HFFc6 (cell line): ENCODE measurements at regions not wholly inside any gene's neighbourhood (a gene's known extent, or its start where the extent isn't known, plus 50 kb on each side); places are given as distances from the start of the nearest gene placed in this dataset.

ENCODE experiments used
- DNase-seq: peaks from one replicate; pipeline ENCODE4 v3.0.0-alpha.2; 2018
- H3K27ac Mint-ChIP-seq: 2 replicates; pipeline ENCODE4 v1.8.0; 2020; ENCODE audit warnings: mild to moderate bottlenecking, mixed read lengths
- H3K27me3 Mint-ChIP-seq: 2 replicates; pipeline ENCODE4 v1.8.0; 2021; ENCODE audit warnings: mild to moderate bottlenecking, moderate library complexity, mixed read lengths; ENCODE audit not compliant: insufficient read depth
- H3K36me3 Mint-ChIP-seq: 2 replicates; pipeline ENCODE4 v1.8.0; 2021; ENCODE audit warnings: low read depth, mixed read lengths
- H3K4me1 Mint-ChIP-seq: 2 replicates; pipeline ENCODE4 v1.8.0; 2020; ENCODE audit warnings: low read depth, mixed read lengths
- H3K4me3 Mint-ChIP-seq: 2 replicates; pipeline ENCODE4 v1.8.0; 2020; ENCODE audit warnings: mild to moderate bottlenecking, moderate library complexity, mixed read lengths
- H3K9me3 Mint-ChIP-seq: 2 replicates; pipeline ENCODE4 v1.8.0; 2020; ENCODE audit warnings: mild to moderate bottlenecking, mixed read lengths
- CTCF ChIP-seq: fragments of 200-600 bp; sonication (generic); IDR thresholded peaks from 2 replicates; pipeline ENCODE4 v1.5.0; 2021; ENCODE audit warnings: antibody characterized with exemption, mild to moderate bottlenecking

- no peak for DNase-seq
- no peak for TF ChIP-seq CTCF
- no peaks in the 10 kb centered on the region for H3K27me3 Mint-ChIP-seq
- H3K4me1 Mint-ChIP-seq = no peaks in the 10 kb centered on the region
- no peaks in the 10 kb centered on the region for H3K36me3 Mint-ChIP-seq
- H3K9me3 Mint-ChIP-seq = no peaks in the 10 kb centered on the region; the same call in none of the 2 replicates
- no peak overlapping the region for H3K27ac Mint-ChIP-seq
- H3K4me3 Mint-ChIP-seq = no peak overlapping the region
Measured at GRCh38 chr18:53997064-53997463, 227.4 kb downstream of the MBD2 start.

- no peaks in the 10 kb centered on the region for H3K27me3 Mint-ChIP-seq
- H3K27ac Mint-ChIP-seq = no peak overlapping the region
- no peaks in the 10 kb centered on the region for H3K36me3 Mint-ChIP-seq
- no peak overlapping the region for H3K4me3 Mint-ChIP-seq
- no peaks in the 10 kb centered on the region for H3K4me1 Mint-ChIP-seq
- TF ChIP-seq CTCF = no peak
- DNase-seq = no peak
- no peaks in the 10 kb centered on the region; the same call in 1 of the 2 replicates for H3K9me3 Mint-ChIP-seq
Measured at GRCh38 chr18:53994016-53994415, 230.5 kb downstream of the MBD2 start.

GRCh38 chr18:53991805-53992204 lies 232.7 kb downstream of the MBD2 start:
- H3K4me3 Mint-ChIP-seq = no peak overlapping the region
- H3K4me1 Mint-ChIP-seq = no peaks in the 10 kb centered on the region
- no peaks in the 10 kb centered on the region for H3K36me3 Mint-ChIP-seq
- DNase-seq = no peak
- no peaks in the 10 kb centered on the region; the same call in 1 of the 2 replicates for H3K9me3 Mint-ChIP-seq
- H3K27ac Mint-ChIP-seq = no peak overlapping the region
- no peak for TF ChIP-seq CTCF
- no peaks in the 10 kb centered on the region for H3K27me3 Mint-ChIP-seq

GRCh38 chr18:53991202-53991601 lies 233.3 kb downstream of the MBD2 start:
- TF ChIP-seq CTCF = no peak
- H3K4me3 Mint-ChIP-seq = no peak overlapping the region
- no peaks in the 10 kb centered on the region for H3K4me1 Mint-ChIP-seq
- H3K27ac Mint-ChIP-seq = no peak overlapping the region
- DNase-seq = no peak
- no peaks in the 10 kb centered on the region for H3K27me3 Mint-ChIP-seq
- no peaks in the 10 kb centered on the region for H3K36me3 Mint-ChIP-seq
- no peaks in the 10 kb centered on the region; the same call in 1 of the 2 replicates for H3K9me3 Mint-ChIP-seq

GRCh38 chr18:53990485-53990884 lies 234.0 kb downstream of the MBD2 start:
- DNase-seq = no peak
- Mint-ChIP-seq H3K27ac (no peak overlapping the region), H3K4me3 (no peak overlapping the region), H3K4me1 (no peaks in the 10 kb centered on the region), H3K27me3 (no peaks in the 10 kb centered on the region), H3K9me3 (no peaks in the 10 kb centered on the region; the same call in 1 of the 2 replicates), H3K36me3 (no peaks in the 10 kb centered on the region)
- no peak for TF ChIP-seq CTCF

- DNase-seq = no peak
- H3K4me1 Mint-ChIP-seq = no peaks in the 10 kb centered on the region
Measured at GRCh38 chr18:53984021-53984420, 240.4 kb downstream of the MBD2 start.

More at GRCh38 chr18:53984021-53984420, 240.4 kb downstream of the MBD2 start:
- H3K36me3 Mint-ChIP-seq = no peaks in the 10 kb centered on the region
- H3K4me3 Mint-ChIP-seq = no peak overlapping the region
- H3K27me3 Mint-ChIP-seq = no peaks in the 10 kb centered on the region
- TF ChIP-seq CTCF = no peak
- peaks cover 25% of the 10 kb centered on the region for H3K9me3 Mint-ChIP-seq
- H3K27ac Mint-ChIP-seq = no peak overlapping the region
